GM12878 (cell line): ENCODE measurements at regions not wholly inside any gene's neighbourhood (a gene's known extent, or its start where the extent isn't known, plus 50 kb on each side); places are given as distances from the start of the nearest gene placed in this dataset.

Experiments used
- ATAC-seq: fragments of 200-7000 bp; cut with Tn5 transposase; 3 replicates; pipeline ENCODE4 v1.9.1; 2020; ENCODE audit warnings: mild to moderate bottlenecking, moderate library complexity
- BruUV-seq: library from RNA; stranded (reverse); fragments of 400-500 nt; replicated peaks from 2 replicates; lab custom pipeline; 2021; lab: Mats Ljungman, UMichigan
- CTCF ChIA-PET: fragments of 300-600 bp; sonication (Branson Sonifier 250); formaldehyde crosslinking; extraction: SDS; loops from one replicate; lab custom pipeline; 2021; ENCODE audit warnings: inconsistent platforms; lab: Yijun Ruan, JAX
- POLR2A ChIA-PET: fragments of 350-600 bp; formaldehyde crosslinking; extraction: SDS; loops from one replicate; lab custom pipeline; 2021; ENCODE audit warnings: inconsistent platforms; lab: Charles Lee
- RAD21 ChIA-PET: fragments of 300-600 bp; sonication (Branson Sonifier 250); formaldehyde crosslinking; loops from one replicate; lab custom pipeline; 2023; ENCODE audit warnings: antibody characterized with exemption; ENCODE audit not compliant: unreplicated experiment; lab: Charles Lee
- SMC1A ChIA-PET: fragments of 300-600 bp; sonication (Branson Sonifier 250); formaldehyde crosslinking; loops from one replicate; lab custom pipeline; 2023; ENCODE audit not compliant: unreplicated experiment, uncharacterized antibody; lab: Charles Lee
- DNase-seq: peaks from one replicate; pipeline ENCODE4 v3.0.0-alpha.2; 2011; ENCODE audit warnings: low read depth, low spot score
- FAIRE-seq: peaks from 3 replicates; lab custom pipeline; 2011; peaks lifted over from hg19 to GRCh38; lab: Jason Lieb, UNC
- H2AFZ ChIP-seq: 2 replicates; pipeline ENCODE4 v1.6.0; 2011; ENCODE audit warnings: low read depth, low read length, control low read depth; ENCODE audit not compliant: control insufficient read depth
- H3K27ac ChIP-seq: 2 replicates; pipeline ENCODE4 v1.5.1; 2011; ENCODE audit warnings: control low read depth; ENCODE audit not compliant: control insufficient read depth, insufficient read depth
- H3K27me3 ChIP-seq, 2 experiments: replicated peaks in 1 of 2; 2 replicates each; pipeline versions ENCODE4 v1.6.0 to v1.6.1; 2011; ENCODE audit warnings: low read length in 1 of 2; ENCODE audit not compliant: control insufficient read depth in 2 of 2, insufficient read depth in 2 of 2
- H3K36me3 ChIP-seq, 2 experiments: 2 replicates each; pipeline ENCODE4 v1.5.1; 2011; ENCODE audit warnings: low read length in 1 of 2; ENCODE audit not compliant: control insufficient read depth in 2 of 2, insufficient read depth in 2 of 2
- H3K4me1 ChIP-seq: 2 replicates; pipeline ENCODE4 v1.6.1; 2011; ENCODE audit warnings: mild to moderate bottlenecking, low read length, moderate library complexity, mixed read lengths; ENCODE audit not compliant: control insufficient read depth, insufficient read depth
- H3K4me2 ChIP-seq: 2 replicates; pipeline ENCODE4 v1.6.0; 2011; ENCODE audit warnings: control low read depth; ENCODE audit not compliant: control insufficient read depth, insufficient read depth
- H3K4me3 ChIP-seq: fragments of 200-600 bp; sonication (generic); 2 replicates; pipeline ENCODE4 v1.5.1; 2016
- H3K79me2 ChIP-seq: 2 replicates; pipeline ENCODE4 v1.6.0; 2011; ENCODE audit warnings: low read length; ENCODE audit not compliant: control insufficient read depth, insufficient read depth
- H3K9ac ChIP-seq: 2 replicates; pipeline ENCODE4 v1.8.0; 2011; ENCODE audit warnings: low read length, control low read depth, mixed read lengths; ENCODE audit not compliant: control insufficient read depth, insufficient read depth
- H3K9me3 ChIP-seq: replicated peaks from 3 replicates; pipeline ENCODE4 v1.5.1; 2011; ENCODE audit warnings: mild to moderate bottlenecking, low read length; ENCODE audit not compliant: control insufficient read depth, insufficient read depth
- H4K20me1 ChIP-seq: 2 replicates; pipeline ENCODE4 v1.6.0; 2011; ENCODE audit not compliant: control insufficient read depth, insufficient read depth
- CEBPB ChIP-seq, 2 experiments: fragments of 150-350 bp in 1 of 2; IDR thresholded peaks; 2 replicates each; pipeline ENCODE4 v1.6.1; 2012 to 2014; ENCODE audit warnings: low read depth in 2 of 2, low read length in 2 of 2, borderline replicate concordance in 1 of 2, inconsistent platforms in 1 of 2
- GABPA ChIP-seq: IDR thresholded peaks from 2 replicates; pipeline ENCODE4 v1.6.1; 2014; ENCODE audit warnings: antibody characterized with exemption, low read depth, mild to moderate bottlenecking, inconsistent platforms
- IRF4 ChIP-seq: IDR thresholded peaks from 2 replicates; pipeline ENCODE4 v1.6.1; 2011; ENCODE audit warnings: low read depth, low read length
- MEF2B ChIP-seq: fragments of 450-650 bp; IDR thresholded peaks from 2 replicates; pipeline ENCODE4 v1.6.1; 2018; ENCODE audit warnings: mild to moderate bottlenecking, moderate library complexity; ENCODE audit not compliant: partially characterized antibody, poor library complexity, severe bottlenecking
- NFXL1 ChIP-seq: fragments of 450-650 bp; IDR thresholded peaks from 2 replicates; pipeline ENCODE4 v1.6.1; 2017; ENCODE audit warnings: antibody characterized with exemption, mild to moderate bottlenecking, borderline replicate concordance
- NFYB ChIP-seq: IDR thresholded peaks from 2 replicates; pipeline ENCODE4 v1.6.1; 2011; ENCODE audit warnings: low read depth, mild to moderate bottlenecking, low read length, improper control_type of control experiment, moderate library complexity; ENCODE audit not compliant: insufficient read depth
- NR2C2 ChIP-seq: IDR thresholded peaks from 2 replicates; pipeline ENCODE4 v1.6.1; 2011; ENCODE audit warnings: borderline replicate concordance, low read depth; ENCODE audit not compliant: control insufficient read depth, insufficient read length
- SIN3A ChIP-seq: IDR thresholded peaks from 2 replicates; pipeline ENCODE4 v1.6.1; 2012; ENCODE audit warnings: low read depth, low read length, improper control_type of control experiment
- SREBF1 ChIP-seq: IDR thresholded peaks from 2 replicates; pipeline ENCODE4 v1.6.1; 2012; ENCODE audit warnings: mild to moderate bottlenecking, low read length
- WGBS: methylation state at CpG from one replicate; pipeline ENCODE4 v1.1.6; 2016; ENCODE audit warnings: low lambda C conversion rate; ENCODE audit not compliant: insufficient replicate concordance, insufficient coverage; ENCODE audit errors: missing lambda C conversion rate; 5-methylcytosine and 5-hydroxymethylcytosine counted together
- in situ Hi-C: fragments of 300-500 bp; cut with MboI; formaldehyde crosslinking; loops from 9 replicates; pipeline ENCODE4 v1.14.3; 2018; ENCODE audit warnings: mixed read lengths
- intact Hi-C: fragments of 100-400 bp; cut with micrococcal nuclease; formaldehyde crosslinking; loops from one replicate; pipeline ENCODE4 v1.14.2; 2022; ENCODE audit not compliant: unreplicated experiment
- TF ChIP-seq, protein P1 (sequence below): IDR thresholded peaks from 2 replicates; pipeline ENCODE4 v1.6.1; 2012; ENCODE audit warnings: low read depth, low read length, improper control_type of control experiment

DNA sequence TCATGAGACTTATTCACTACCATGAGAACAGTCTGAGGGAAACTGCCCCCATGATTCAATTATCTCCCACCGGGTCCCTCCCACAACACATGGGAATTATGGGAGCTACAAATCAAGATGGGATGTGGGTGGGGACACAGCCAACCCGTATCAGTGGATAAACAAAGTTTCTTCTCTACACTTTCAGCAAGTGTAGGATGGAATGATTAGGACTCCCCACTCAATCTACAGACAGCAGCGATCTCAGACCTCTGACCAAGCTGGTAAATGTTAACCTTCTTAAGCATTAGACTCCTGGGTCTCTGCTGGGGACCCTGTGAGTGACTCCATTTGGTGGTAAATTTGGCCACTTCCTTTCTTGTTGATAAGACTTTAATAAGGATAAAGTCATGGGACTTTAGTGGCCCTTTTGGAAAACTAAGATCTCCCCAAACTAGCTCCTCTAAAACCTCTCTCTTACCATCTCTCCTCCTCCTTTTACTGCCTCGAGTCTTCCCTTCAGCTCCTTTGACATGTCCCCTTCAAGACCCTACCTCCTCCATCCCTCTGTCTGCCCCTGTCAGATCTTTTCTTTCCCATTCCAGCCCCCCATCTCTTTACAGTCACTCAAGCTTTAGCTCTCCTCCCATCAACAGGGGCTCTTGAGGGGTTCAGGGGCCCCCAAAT is 71.9 kb downstream of the MYL12B start:
- Histone ChIP-seq H3K27me3 (no peaks in the 10 kb centered on the region), H4K20me1 (no peaks in the 10 kb centered on the region), H3K9ac (no peak overlapping the region), H3K36me3 (no peaks in the 10 kb centered on the region), H3K4me1 (no peaks in the 10 kb centered on the region), H3K4me2 (no peak overlapping the region), H3K79me2 (no peaks in the 10 kb centered on the region), H3K4me3 (no peak overlapping the region), H2AFZ (no peak overlapping the region), H3K9me3 (no peaks in the 10 kb centered on the region), H3K27ac (no peak overlapping the region)
- no peak for DNase-seq
- ChIA-PET RAD21 (no interaction called here), POLR2A (no interaction called here), CTCF (interaction anchor here (1.3 kb wide), 1 partner anchor 11 kb away, joined by 5 read pairs; no protein-coding TSS in a partner anchor), SMC1A (interaction anchor here (1.2 to 2.3 kb wide), 2 partner anchors 11 to 101 kb away, joined by 4 to 6 read pairs; no protein-coding TSS in a partner anchor)
- no TSS peak for BruUV-seq
- TF ChIP-seq NFYB (no peak), MEF2B (no peak), NR2C2 (no peak), SREBF1 (no peak), CEBPB (IDR thresholded peaks at IDR 0.05; ENCODE audit: borderline replicate concordance in 1 of 2, low read depth in 2 of 2, low read length in 2 of 2) (no peak), SIN3A (no peak), NFXL1 (no peak), GABPA (no peak), IRF4 (no peak)
- TF ChIP-seq, protein P1, sequence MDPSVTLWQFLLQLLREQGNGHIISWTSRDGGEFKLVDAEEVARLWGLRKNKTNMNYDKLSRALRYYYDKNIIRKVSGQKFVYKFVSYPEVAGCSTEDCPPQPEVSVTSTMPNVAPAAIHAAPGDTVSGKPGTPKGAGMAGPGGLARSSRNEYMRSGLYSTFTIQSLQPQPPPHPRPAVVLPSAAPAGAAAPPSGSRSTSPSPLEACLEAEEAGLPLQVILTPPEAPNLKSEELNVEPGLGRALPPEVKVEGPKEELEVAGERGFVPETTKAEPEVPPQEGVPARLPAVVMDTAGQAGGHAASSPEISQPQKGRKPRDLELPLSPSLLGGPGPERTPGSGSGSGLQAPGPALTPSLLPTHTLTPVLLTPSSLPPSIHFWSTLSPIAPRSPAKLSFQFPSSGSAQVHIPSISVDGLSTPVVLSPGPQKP = no peak
- in situ Hi-C loops (no loop called here), intact Hi-C loops (no loop called here)
- no peak for FAIRE-seq
- 19% methylated on average over 4 of the region's 4 CpGs for WGBS
- ATAC-seq = no peak
